GM12892 (cell line): ENCODE measurements at regions not wholly inside any gene's neighbourhood (a gene's known extent, or its start where the extent isn't known, plus 50 kb on each side); places are given as distances from the start of the nearest gene placed in this dataset.
"Not testable (repeated sequence)": the region's sequence is repeated elsewhere in the genome, so short reads cannot be mapped to it uniquely, and the experiment has no call there.

Experiments used
- DNase-seq: peaks from one replicate; pipeline ENCODE4 v3.0.0; 2011; ENCODE audit not compliant: insufficient read length
- FAIRE-seq: peaks from 2 replicates; lab custom pipeline; 2011; peaks lifted over from hg19 to GRCh38; lab: Jason Lieb, UNC
- POLR2A ChIP-seq: IDR thresholded peaks from 2 replicates; pipeline ENCODE4 v1.6.1; 2011; ENCODE audit warnings: low read depth, low read length, control low read depth
- POLR2AphosphoS5 ChIP-seq: IDR thresholded peaks from 2 replicates; pipeline ENCODE4 v1.6.1; 2011; ENCODE audit warnings: low read depth, low read length, control low read depth
- TAF1 ChIP-seq: IDR thresholded peaks from 2 replicates; pipeline ENCODE4 v1.6.1; 2011; ENCODE audit warnings: low read depth, mild to moderate bottlenecking, control low read depth, low read length, borderline replicate concordance

DNA sequence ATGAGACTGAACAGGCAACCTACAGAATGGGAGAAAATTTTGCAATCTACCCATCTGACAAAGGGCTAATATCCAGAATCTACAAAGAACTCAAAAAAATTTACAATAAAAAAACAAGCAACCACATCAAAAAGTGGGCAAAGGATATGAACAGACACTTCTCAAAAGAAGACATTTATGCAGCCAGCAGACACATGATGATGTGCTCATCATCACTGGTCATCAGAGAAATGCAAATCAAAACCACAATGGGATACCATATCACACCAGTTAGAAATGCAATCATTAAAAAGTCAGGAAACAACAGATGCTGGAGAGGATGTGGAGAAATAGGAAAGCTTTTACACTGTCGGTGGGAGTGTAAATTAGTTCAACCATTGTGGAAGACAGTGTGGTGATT lies 51.7 kb upstream of the PAXBP1 start:
- FAIRE-seq, DNase-seq: not testable (repeated sequence)

DNA sequence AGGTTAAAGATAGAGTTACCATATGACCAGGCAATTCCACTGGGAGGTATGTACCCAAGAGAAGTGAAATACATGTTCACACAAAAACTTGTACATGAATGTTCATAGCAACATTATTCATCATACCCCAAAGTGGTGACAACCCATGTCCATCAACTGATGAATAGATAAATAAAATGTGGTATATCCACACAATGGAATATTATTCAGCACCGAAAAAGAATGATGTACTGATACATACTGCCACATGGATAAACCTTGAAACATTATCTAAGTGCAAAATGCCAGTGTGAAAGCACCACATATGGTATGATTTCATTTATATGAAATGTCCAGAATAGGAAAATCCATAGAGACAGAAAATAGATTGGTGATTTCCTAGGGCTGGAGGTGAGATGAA lies 53.4 kb upstream of the PAXBP1 start:
- FAIRE-seq = no peak
- DNase-seq = no peak
- TF ChIP-seq TAF1 (no peak), POLR2A (no peak), POLR2AphosphoS5 (no peak)

DNA sequence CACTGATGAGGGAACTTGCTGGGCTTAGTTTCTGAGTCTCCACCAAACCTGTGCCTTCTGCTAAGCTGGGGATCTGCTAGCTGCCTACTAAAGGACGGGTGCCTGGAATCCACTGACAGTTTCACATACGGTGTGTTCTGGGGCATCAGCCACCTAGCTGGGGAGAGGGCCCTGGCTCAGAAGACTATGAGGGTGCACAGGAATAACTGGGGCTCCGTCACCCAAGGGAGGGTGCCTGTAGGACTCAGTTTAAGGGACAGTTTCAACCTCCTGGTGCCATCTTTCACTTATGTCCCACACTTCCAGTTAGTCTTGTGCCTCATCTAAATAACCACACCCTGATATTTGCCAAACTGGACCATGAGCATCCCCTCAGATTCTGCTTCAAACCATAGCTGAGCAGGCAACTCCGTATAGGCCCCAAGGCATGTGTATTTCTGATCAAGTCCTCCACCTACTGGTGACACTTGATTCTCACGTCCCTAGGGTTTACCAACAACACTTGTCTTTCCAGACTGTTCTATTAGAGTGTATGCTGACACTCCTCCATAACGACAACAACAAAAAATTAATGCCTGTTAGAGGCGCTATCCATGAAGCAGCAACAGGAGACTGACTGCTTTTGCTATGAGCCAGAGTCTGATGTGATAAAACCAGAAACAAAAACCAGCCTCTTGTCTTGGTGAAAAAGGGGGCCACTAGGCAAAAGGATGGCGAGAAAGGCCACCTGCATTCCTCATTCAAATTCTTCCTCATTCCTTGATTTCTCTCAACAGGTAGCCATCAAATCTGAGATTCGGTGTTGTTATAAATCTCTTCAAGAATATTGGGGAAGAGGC lies 55.0 kb upstream of the PAXBP1 start:
- peak; percentile 95 for FAIRE-seq
- peak; percentile 27 for DNase-seq
- TF ChIP-seq POLR2A = no peak
- no peak for TF ChIP-seq TAF1
- TF ChIP-seq POLR2AphosphoS5 = no peak

DNA sequence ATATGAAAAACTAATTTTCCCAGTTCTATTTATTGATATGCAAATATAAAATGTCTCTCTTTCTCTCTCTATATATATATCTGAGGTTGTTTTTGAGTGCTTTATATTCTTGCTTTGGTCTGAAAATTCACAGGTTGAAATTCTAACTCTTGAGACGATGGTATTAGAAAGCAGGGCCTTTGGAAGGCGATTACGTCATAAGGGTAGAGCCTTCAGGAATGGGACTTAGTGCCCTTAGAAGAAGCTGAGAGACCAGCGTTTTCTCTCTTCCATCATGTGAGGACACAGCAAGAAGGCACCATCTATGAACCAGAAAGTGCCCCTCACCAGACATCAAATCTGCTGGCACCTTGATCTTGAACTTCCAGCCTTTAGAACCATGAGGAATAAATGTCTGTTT lies 57.4 kb upstream of the PAXBP1 start:
- no peak for FAIRE-seq
- DNase-seq = no peak
- no peak for TF ChIP-seq TAF1
- no peak for TF ChIP-seq POLR2A
- no peak for TF ChIP-seq POLR2AphosphoS5

DNA sequence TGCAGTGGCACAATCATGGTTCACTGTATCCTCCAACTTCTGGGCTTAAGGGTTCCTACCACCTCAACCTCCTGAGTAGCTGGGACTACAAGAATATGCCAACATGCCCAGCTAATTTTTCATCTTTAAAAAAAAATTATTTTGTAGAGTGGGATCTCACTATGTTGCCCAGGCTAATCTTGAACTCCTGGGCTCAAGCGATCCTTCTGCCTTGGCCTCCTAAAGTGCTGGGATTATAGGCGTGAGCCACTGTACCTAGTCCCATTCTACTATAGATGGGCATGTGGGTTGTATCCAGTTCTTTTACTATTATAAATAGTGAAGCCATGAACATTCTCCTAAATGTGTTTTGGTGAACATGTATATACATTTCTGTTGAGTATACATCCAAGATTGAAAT lies 57.9 kb upstream of the PAXBP1 start:
- no peak for FAIRE-seq

DNA sequence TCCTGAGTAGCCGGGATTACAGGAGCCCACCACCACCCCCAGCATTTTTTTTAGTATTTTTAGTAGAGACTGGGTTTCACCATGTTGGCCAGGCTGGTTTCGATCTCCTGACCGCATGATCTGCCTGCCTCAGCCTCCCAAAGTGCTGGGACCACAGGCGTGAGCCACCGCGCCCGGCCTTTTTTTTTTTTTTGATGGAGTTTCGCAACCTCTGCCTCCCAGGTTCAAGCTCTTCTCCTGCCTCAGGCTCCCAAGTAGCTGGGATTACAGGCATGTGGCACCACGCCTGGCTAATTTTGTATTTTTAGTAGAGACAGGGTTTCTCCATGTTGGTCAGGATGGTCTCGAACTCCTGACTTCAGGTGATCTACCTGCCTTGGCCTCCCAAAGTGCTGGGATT lies 60.2 kb upstream of the PAXBP1 start:
- not testable (repeated sequence) for DNase-seq, FAIRE-seq

More for the DNA sequence above, 57.9 kb upstream of the PAXBP1 start:
- no peak for DNase-seq
- TF ChIP-seq POLR2AphosphoS5 (no peak), TAF1 (no peak), POLR2A (no peak)

DNA sequence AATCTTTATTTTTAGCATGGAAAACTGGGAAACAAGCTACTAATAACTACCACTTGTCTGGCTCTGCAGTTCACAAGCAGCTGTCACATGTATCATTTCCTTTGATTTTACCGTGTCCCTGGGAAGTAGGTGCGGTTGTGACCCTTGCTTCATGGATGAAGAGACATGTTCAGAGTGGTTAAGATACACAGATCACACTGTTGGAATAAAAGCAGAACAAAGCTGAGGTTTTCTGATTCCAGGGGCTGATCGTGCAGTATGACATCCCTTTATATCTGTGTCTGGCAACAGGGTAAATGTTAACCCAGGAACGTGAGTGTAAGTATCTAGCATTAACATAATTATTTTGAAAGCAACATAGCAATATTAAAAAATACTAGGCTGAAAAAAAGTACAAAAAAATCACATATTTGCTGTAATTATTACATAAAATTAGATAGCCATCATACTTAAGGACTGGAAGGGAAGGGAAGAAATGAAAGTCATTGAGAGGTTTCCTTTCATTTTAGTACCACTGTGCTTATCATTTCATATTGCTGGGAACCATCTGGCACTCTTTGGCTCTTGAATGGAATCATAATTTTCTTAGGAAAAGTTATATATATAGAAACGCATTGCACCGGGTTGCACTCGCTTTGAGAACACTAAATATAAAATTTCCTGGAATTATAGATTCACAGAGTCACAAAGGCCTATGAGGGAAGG lies 62.8 kb upstream of the PAXBP1 start:
- no peak for TF ChIP-seq POLR2AphosphoS5
- TF ChIP-seq POLR2A = no peak
- TF ChIP-seq TAF1 = no peak
- no peak for DNase-seq

DNA sequence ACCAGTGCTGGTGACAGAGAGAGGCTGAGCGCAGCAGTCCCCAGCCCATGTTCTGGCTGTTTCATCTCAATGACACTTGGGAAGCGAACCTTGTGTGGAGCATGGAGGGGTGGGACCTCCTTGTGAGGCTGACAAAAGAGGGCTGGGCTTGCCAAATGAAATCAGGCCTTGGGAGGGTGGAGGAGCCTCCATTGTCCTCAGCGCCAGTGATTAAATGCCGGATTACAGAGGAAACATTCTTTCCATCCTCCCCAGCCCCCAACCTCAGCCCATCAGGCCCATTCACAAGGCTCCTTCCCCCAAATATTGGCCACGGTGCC lies 63.3 kb upstream of the PAXBP1 start:
- no peak for DNase-seq
- TF ChIP-seq POLR2AphosphoS5 (no peak), POLR2A (no peak), TAF1 (no peak)

More for the DNA sequence above, 62.8 kb upstream of the PAXBP1 start:
- no peak for FAIRE-seq

DNA sequence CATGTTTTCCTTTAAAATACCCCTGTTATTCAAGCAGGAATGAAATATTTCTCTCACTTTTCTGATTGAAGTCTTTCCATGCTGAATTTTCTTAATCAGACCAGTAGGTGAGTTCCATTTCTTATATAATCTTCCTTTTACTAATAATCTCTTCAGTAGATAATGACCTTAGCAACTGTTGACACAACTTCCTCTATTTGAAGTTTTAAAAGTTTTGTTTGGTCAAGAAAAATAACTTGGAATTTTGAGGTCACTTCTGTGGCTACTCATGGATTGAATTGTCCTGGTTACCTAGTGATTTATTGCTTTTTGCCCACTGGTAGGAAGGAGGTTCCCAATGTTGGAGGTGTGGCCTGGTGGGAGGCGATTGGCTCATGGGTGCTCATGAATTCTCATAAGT lies 70.6 kb upstream of the PAXBP1 start:
- DNase-seq (no peak), FAIRE-seq (no peak)
- no peak for TF ChIP-seq POLR2AphosphoS5
- TF ChIP-seq POLR2A = no peak
- no peak for TF ChIP-seq TAF1

More for the DNA sequence above, 63.3 kb upstream of the PAXBP1 start:
- FAIRE-seq = no peak

DNA sequence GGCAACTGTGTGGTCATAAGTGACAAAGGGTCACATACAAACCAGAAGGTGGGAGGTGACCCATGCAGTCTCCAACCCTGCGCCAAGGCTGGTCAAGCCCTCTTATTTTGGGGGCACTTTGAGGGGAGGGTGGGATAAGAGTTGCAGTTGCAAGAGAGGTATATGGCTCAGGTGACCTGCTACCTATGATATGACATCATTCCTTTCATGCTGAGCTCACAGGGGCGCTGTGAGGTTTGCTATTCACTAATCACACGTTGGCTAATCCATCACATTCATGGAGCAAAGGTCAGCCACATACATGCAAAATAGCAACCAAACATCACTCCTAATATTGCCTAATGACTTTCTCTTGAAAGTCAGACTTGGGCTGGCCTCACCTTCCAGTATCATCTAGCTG lies 72.0 kb upstream of the PAXBP1 start:
- no peak for FAIRE-seq
- TF ChIP-seq POLR2AphosphoS5 (no peak), POLR2A (no peak), TAF1 (no peak)
- no peak for DNase-seq

DNA sequence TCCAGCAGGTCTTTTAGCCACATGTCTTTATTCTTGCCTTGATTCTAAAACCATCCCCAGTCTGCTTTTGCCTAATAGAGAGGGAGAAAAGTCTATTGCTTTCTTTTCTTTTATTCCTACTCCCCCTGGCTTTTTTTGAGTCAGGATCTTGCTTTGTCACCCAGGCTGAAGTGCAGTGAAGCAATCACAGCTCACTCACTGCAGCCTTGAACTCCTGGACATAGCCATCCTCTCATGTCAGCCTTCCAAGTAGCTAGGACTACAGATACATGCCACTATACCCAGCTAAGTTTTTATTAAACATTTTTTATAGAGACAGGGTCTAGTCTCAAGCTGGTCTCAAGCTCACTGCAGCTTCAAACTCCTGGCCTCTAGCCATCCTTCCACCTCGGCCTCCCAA lies 72.5 kb upstream of the PAXBP1 start:
- TF ChIP-seq POLR2A (no peak), TAF1 (no peak), POLR2AphosphoS5 (no peak)
- DNase-seq = no peak
- FAIRE-seq = no peak
